ENCODE measurements at regions not wholly inside any gene's neighbourhood (a gene's known extent, or its start where the extent isn't known, plus 50 kb on each side); places are given as distances from the start of the nearest gene placed in this dataset.

DNA sequence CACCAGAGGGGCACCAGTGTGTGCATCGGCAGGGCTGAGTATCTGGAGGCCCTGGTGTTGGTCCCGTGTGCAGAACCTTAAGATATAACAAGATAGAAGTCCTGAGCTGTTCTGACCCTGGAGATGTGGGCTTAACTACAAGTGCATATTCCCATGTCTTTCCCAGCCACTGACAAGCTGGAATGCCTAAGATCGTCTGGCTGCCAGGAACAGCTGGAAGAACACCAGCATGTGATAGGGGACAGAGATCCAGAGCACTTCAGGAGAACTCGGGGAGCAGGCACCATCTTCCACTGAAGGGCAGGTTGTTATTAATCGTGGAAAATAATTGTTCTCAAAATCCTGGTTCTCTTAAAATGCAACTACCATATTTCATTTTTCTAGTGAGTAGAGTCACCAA, 419.9 kb upstream of the RUNX1 start:
- TF ChIP-seq, protein P1, sequence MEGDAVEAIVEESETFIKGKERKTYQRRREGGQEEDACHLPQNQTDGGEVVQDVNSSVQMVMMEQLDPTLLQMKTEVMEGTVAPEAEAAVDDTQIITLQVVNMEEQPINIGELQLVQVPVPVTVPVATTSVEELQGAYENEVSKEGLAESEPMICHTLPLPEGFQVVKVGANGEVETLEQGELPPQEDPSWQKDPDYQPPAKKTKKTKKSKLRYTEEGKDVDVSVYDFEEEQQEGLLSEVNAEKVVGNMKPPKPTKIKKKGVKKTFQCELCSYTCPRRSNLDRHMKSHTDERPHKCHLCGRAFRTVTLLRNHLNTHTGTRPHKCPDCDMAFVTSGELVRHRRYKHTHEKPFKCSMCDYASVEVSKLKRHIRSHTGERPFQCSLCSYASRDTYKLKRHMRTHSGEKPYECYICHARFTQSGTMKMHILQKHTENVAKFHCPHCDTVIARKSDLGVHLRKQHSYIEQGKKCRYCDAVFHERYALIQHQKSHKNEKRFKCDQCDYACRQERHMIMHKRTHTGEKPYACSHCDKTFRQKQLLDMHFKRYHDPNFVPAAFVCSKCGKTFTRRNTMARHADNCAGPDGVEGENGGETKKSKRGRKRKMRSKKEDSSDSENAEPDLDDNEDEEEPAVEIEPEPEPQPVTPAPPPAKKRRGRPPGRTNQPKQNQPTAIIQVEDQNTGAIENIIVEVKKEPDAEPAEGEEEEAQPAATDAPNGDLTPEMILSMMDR (IDR thresholded peaks at IDR 0.05), result no peak
- TF ChIP-seq SMC3 (IDR thresholded peaks at IDR 0.05; ENCODE audit: low read depth, low read length) (no peak), NRF1 (IDR thresholded peaks at IDR 0.05; ENCODE audit: low read depth, low read length) (no peak)
- TF ChIP-seq, protein P2, sequence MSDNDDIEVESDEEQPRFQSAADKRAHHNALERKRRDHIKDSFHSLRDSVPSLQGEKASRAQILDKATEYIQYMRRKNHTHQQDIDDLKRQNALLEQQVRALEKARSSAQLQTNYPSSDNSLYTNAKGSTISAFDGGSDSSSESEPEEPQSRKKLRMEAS (IDR thresholded peaks at IDR 0.05; ENCODE audit: low read depth), result no peak

All from SK-N-SH (cell line).